Left lung (tissue), 4 donors: ENCODE measurements at regions not wholly inside any gene's neighbourhood (a gene's known extent, or its start where the extent isn't known, plus 50 kb on each side); places are given as distances from the start of the nearest gene placed in this dataset.

Experiments
- ATAC-seq: fragments of 200-7000 bp; cut with Tn5 transposase; one replicate; pipeline ENCODE4 v1.9.1; 2020; ENCODE audit warnings: moderate library complexity
- DNase-seq, 4 donors: peaks; one replicate each; pipeline ENCODE4 v3.0.0-alpha.2; 2013 to 2020
- H3K27ac ChIP-seq, 2 donors: fragments of 200-600 bp; sonication (generic) in 1 of 2; one replicate each; pipeline versions ENCODE4 v1.5.0 to v1.8.0; 2020 to 2021
- H3K27me3 ChIP-seq, 2 donors: fragments of 200-600 bp; sonication (generic) in 1 of 2; one replicate each; pipeline versions ENCODE4 v1.5.0 to v1.8.0; 2020 to 2021
- H3K36me3 ChIP-seq, 2 donors: fragments of 200-600 bp; sonication (generic) in 1 of 2; one replicate each; pipeline versions ENCODE4 v1.5.0 to v1.8.0; 2020 to 2021
- H3K4me1 ChIP-seq, 2 donors: fragments of 200-600 bp; one replicate each; pipeline ENCODE4 v1.8.0; 2021
- H3K4me3 ChIP-seq, 2 donors: fragments of 200-600 bp; sonication (generic) in 1 of 2; one replicate each; pipeline versions ENCODE4 v1.5.0 to v1.8.0; 2020 to 2021; ENCODE audit warnings: mild to moderate bottlenecking in 1 of 2
- H3K9me3 ChIP-seq, 2 donors: fragments of 200-600 bp; sonication (generic) in 1 of 2; one replicate each; pipeline versions ENCODE4 v1.5.0 to v1.8.0; 2020 to 2021
- intact Hi-C, 2 donors: fragments of 100-400 bp; cut with DNase I; formaldehyde crosslinking; loops; one replicate each; pipeline versions ENCODE4 v1.11.2 to v1.14.2; 2022
- TF ChIP-seq, protein P1 (sequence below), 2 donors: fragments of 200-600 bp; sonication (generic) in 1 of 2; IDR thresholded peaks; one replicate each; pipeline versions ENCODE4 v1.5.0 to v1.8.0; 2021; ENCODE audit warnings: antibody characterized with exemption in 2 of 2
- donor health status: DM: no; HTN: yes; CAD: no.
- donor health status: DM: no; HTN: no; CAD: no.

DNA sequence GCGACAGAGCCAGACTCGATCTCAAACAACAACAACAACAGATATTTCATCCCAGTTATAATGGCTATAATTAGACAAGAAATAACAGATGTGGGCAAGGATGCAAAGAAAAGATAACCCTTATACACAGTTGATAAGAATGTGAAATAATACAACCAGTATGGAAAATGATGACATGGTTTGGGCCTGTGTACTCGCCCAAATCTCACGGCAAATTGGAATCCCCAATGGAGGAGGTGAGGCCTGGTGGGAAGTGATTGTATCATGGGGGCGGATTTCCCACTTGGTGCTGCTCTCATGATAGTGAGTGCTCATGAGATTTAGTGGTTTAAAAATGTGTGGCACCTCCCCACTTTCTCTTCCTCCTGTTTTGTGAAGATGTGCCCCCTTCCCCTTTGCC lies 104.1 kb downstream of the C11orf87 start:
- ATAC-seq = no peak
- Histone ChIP-seq H3K4me1 (no peaks in the 10 kb centered on the region), H3K4me3 (no peak overlapping the region), H3K27me3 (no peaks in the 10 kb centered on the region), H3K9me3 (no peaks in the 10 kb centered on the region), H3K27ac (no peak overlapping the region), H3K36me3 (no peaks in the 10 kb centered on the region)
- intact Hi-C loops = no loop called here
- DNase-seq = no peak
- TF ChIP-seq, protein P1, sequence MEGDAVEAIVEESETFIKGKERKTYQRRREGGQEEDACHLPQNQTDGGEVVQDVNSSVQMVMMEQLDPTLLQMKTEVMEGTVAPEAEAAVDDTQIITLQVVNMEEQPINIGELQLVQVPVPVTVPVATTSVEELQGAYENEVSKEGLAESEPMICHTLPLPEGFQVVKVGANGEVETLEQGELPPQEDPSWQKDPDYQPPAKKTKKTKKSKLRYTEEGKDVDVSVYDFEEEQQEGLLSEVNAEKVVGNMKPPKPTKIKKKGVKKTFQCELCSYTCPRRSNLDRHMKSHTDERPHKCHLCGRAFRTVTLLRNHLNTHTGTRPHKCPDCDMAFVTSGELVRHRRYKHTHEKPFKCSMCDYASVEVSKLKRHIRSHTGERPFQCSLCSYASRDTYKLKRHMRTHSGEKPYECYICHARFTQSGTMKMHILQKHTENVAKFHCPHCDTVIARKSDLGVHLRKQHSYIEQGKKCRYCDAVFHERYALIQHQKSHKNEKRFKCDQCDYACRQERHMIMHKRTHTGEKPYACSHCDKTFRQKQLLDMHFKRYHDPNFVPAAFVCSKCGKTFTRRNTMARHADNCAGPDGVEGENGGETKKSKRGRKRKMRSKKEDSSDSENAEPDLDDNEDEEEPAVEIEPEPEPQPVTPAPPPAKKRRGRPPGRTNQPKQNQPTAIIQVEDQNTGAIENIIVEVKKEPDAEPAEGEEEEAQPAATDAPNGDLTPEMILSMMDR (IDR thresholded peaks at IDR 0.05) = no peak

GRCh38 chr11:109526931-109527330 lies 104.9 kb downstream of the C11orf87 start:
- Histone ChIP-seq H3K36me3 (no peaks in the 10 kb centered on the region), H3K27ac (no peak overlapping the region), H3K27me3 (no peaks in the 10 kb centered on the region), H3K4me1 (no peaks in the 10 kb centered on the region), H3K9me3 (no peaks in the 10 kb centered on the region), H3K4me3 (no peak overlapping the region)
- ATAC-seq = no peak
- TF ChIP-seq, protein P1 (IDR thresholded peaks at IDR 0.05) = no peak
- intact Hi-C loops = no loop called here
- DNase-seq = no peak

- intact Hi-C loops = no loop called here
- Histone ChIP-seq H3K4me3 (no peak overlapping the region), H3K4me1 (no peaks in the 10 kb centered on the region), H3K9me3 (no peaks in the 10 kb centered on the region), H3K27ac (no peak overlapping the region), H3K27me3 (no peaks in the 10 kb centered on the region), H3K36me3 (no peaks in the 10 kb centered on the region)
- ATAC-seq = no peak
- no peak for DNase-seq
- TF ChIP-seq, protein P1 (IDR thresholded peaks at IDR 0.05) = no peak
These were observed 105.5 kb downstream of the C11orf87 start for GRCh38 chr11:109527496-109527895.

DNA sequence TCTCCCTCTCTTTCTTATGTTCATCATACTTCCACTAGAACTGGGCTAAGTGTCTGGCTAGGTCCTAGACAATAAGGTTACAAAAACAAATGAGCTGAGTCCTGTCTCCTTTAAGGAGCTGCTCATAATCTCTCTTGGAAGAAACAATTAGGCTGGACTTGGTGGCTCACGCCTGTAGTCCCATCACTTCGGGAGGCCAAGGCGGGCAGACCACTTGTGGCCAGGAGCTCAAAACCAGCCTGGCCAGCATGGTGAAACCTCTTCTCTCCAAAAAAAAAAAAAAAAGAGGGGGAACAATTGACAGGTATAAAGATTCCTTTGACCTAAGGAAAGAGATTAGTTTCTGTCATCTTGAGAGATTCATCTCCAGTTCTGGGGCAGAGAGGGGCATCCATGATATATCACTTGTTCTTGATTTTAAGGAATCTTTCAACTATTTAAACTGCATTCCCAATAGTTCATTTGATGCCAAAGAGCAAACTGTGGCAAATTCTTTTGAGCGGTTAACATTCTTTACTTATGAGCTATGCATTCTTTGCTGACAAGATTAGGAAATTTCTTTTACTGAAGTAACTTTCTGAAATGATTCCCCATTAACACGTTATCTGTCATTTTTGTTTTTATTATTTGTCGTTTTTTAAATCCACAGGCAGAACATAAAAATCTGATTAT lies 125.5 kb downstream of the C11orf87 start:
- DNase-seq (no peak), ATAC-seq (peak; percentile 53)
- Histone ChIP-seq H3K27me3 (no peaks in the 10 kb centered on the region), H3K9me3 (peaks cover 0 to 11% of the 10 kb centered on the region in 2 donors), H3K4me3 (no peak overlapping the region), H3K4me1 (peaks cover 0 to 4% of the 10 kb centered on the region in 2 donors), H3K27ac (no peak overlapping the region), H3K36me3 (no peaks in the 10 kb centered on the region)
- intact Hi-C loops = no loop called here
- TF ChIP-seq, protein P1 (IDR thresholded peaks at IDR 0.05) = no peak

- intact Hi-C loops = no loop called here
- H3K36me3 ChIP-seq = no peaks in the 10 kb centered on the region
- DNase-seq = no peak
These were observed 130.4 kb downstream of the C11orf87 start for GRCh38 chr11:109552376-109552775.

More at GRCh38 chr11:109552376-109552775, 130.4 kb downstream of the C11orf87 start:
- Histone ChIP-seq H3K4me3 (no peak overlapping the region), H3K9me3 (no peaks in the 10 kb centered on the region), H3K4me1 (peaks cover 0 to 4% of the 10 kb centered on the region in 2 donors), H3K27me3 (no peaks in the 10 kb centered on the region), H3K27ac (no peak overlapping the region)
- no peak for ATAC-seq
- TF ChIP-seq, protein P1 (IDR thresholded peaks at IDR 0.05) = no peak
